GM21381 (cell line): ENCODE measurements at regions not wholly inside any gene's neighbourhood (a gene's known extent, or its start where the extent isn't known, plus 50 kb on each side); places are given as distances from the start of the nearest gene placed in this dataset.
"Not testable (repeated sequence)": the region's sequence is repeated elsewhere in the genome, so short reads cannot be mapped to it uniquely, and the experiment has no call there.

Experiments used
- ATAC-seq: cut with Tn5 transposase; IDR thresholded peaks from one replicate; pipeline ENCODE4 v1.9.1; 2021; ENCODE audit warnings: mild to moderate bottlenecking, moderate library complexity; ENCODE audit not compliant: unreplicated experiment

DNA sequence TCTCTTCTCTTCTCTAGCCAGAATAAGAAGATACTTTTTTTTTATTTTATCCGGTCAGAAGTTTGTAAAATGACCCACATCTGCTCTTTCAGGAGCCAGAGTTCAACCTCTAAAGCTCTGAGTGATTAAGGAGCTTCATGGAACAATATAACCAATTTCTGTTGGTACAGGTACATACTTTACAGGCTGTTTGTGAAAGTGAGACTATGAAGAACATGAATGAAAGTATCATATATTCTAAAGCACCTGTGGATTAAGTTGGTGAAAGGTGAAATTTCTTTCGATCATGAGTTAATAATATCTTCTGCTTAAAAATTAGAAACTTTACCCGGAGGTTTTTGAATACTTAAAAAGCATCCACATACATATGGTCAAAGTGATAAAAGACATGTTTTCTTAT is 65.2 kb downstream of the DMRT2 start:
- ATAC-seq = no peak

DNA sequence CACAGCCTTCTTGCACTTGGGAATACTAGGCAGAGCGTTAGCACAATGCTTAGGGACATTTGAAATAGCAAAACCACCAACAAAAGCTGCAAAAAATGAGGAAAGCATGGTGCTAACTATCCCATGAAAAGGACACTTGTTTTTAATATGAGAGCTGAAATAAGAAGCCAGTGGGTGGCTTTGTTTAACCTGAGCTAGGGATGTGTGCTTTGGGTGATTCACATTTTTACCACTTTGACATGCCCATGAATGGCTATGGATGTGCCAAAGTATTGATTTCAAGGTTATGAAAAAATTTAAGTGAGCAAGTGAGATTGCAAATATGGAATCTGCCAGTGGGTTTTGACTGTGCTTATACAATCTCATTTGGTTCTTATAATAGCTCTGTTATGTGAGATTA is 67.3 kb downstream of the DMRT2 start:
- ATAC-seq = no peak

DNA sequence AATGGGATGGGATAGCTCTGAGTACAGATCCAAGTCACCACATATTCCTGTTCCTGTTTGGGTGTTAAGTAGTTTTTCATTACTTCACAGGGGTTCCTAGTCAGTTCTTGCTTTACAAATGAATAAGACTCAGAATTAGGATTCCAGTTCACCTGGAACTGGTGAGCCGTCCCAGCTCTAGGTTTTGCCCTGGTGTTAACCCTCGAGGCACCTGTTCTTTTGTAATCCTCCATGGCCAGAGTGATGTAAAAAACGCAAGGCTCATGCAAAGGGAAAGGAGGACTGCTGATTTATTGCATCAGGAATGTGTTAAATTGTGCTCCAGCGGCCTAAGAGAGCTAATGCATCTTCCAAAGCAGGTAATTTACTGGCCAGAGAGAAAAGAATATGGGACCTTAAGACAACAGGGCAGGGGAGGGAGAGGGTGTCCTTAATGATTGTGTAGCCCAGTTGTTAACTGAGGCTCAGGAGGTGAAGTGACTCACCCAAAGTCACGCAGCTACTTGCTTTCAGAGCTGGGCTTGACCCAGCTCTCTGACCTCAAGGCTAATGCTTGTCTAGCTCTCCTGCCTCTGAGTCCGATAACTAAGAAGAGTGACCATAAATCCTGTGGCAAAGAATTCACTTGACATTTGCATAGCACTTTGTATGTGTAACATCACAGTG is 70.5 kb downstream of the DMRT2 start:
- ATAC-seq = no peak

DNA sequence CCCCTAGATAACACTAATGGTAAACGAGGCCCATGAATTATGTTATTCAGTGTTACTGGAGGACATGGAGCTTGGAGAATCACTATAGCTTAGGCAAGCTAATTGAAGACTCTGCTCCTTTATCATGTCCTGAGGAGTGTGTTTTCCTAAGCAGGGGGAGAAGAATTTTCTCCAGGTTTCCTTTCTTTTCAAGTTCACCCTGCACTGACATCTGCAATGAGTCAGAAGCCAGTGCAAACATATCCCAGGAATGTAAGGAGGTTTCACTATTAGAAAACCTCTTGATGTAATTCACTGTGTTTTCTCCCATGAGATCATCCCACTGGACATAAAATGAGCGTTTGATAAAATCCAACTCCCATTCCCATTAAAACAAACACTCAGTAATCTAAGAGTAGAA is 75.6 kb downstream of the DMRT2 start:
- no peak for ATAC-seq

DNA sequence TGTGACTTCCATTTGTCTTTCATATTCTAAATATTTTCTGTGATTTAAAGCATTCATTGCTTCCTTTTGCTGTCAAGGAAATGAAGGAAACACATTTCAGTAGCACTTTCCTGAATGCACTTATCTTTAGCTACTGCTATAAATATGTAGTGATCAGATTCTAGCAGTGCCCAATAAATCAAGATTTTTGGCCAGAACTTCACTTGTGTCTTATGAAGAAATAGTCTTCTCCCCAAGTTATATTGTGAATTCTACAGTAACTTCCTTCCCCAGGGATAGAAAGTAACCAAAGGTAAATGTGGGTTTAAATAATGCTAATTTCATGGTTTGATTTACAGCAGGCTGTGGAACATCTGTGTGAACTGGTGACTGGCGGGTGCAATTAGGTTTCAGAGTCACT is 77.9 kb downstream of the DMRT2 start:
- ATAC-seq = no peak

DNA sequence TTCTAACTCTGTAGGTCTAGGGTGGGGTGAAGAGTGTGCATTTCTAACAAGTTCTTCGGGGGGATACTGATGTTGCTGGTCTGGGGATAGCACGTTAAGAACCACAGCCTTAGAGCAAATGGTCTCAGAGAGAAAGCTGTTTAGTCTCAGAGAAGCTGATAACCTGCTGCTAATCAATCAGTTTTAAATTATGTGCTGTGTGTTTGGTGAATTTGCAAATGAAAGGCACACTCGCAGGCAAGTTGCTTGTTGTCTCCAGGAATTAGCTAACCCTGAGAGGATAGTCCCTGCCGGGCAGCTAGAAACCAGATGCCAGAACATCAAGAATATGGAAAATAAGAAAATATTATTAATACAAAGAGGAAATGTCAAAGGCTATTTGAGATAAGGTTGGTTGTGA is 79.2 kb downstream of the DMRT2 start:
- no peak for ATAC-seq

DNA sequence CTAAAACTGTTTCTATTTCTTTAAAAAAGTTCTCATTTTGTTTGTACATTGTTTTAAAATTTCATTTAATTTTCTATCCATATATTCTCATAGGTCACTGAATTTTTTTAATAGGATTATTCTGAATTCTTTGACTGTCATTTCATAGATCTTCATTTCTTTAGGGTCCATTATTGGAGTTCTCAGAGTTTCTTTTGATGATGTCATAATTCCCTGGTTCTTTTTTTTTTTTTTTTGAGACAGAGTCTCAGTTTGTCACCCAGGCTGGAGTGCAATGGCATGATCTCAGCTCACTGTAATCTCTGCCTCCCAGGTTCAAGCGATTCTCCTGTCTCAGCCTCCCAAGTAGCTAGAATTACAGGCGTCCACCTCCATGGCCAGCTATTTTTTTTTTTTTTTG is 89.9 kb downstream of the DMRT2 start:
- ATAC-seq = no peak

DNA sequence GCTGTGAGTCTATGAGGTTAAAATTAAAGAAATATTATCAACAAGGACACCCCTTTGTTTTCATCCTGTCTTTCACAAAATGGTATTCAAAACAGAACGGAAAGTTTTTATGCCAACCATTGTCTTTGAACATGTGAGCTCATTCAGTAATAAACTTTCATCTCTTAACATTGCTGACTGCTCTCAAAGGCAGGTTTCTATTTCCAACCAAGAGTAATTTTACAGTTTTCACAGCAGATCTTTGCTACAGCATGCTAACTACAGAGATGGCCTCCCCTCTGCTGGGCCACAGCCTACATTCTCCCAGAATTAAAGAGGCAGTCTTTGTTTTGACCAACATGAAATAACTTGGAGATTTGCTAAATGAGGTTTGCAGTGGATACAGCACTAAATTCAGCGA is 101.5 kb downstream of the DMRT2 start:
- ATAC-seq = no peak

DNA sequence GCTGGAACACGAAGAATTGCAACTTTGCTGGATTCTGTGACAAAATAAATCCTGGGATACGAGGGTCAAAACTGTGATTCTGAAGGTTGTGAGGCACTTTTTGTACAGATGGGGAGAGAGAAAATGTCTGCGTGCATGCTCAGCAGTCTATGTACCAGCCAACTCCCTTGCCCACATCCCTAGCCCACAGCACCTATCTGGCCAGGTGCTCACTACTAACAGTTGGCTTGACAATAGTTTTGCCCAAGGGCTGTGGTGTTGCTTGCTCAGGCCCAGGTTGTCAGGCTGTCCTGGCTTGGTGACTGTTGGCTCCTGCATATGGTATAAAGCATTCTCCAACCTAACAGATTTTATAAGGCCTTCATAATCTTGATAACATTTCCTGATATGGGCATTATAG is 102.0 kb downstream of the DMRT2 start:
- ATAC-seq = no peak

DNA sequence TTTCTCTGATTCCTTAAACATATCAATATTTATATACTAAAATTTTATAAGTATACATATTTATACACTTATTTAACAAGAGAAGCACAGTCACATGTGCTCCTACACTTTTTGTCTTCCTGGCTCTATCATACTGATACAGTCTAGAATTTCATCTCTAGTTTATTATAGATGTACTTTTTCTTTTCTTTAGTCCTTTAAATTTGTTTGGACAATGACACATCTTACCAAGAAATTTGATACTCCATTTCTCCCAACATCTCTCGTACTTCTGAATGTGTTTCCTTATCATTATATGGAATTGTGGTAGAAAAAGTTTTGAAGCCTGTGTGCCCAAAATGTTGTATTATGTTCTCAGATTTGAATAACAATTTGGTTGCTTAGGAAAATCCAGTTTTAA is 104.6 kb downstream of the DMRT2 start:
- ATAC-seq = no peak

DNA sequence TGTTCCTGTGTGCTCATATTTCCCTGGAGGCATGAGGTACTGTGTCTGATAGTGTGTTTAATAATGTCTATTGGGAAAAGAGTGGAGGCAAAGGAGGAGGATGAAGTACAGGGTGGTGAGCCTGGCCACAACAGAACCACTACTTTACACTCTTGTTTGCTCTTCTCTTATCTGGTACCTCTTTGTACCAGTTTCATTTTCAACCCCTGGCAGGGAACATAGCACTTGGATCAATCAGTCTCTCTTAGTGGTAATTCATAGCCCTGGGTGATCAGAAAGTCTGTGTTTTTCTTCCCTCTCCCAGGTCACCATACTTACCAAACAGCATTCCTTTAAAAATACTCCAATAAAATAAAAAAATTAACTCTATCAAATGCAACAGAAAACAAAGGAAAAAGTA is 105.4 kb downstream of the DMRT2 start:
- ATAC-seq = no peak

DNA sequence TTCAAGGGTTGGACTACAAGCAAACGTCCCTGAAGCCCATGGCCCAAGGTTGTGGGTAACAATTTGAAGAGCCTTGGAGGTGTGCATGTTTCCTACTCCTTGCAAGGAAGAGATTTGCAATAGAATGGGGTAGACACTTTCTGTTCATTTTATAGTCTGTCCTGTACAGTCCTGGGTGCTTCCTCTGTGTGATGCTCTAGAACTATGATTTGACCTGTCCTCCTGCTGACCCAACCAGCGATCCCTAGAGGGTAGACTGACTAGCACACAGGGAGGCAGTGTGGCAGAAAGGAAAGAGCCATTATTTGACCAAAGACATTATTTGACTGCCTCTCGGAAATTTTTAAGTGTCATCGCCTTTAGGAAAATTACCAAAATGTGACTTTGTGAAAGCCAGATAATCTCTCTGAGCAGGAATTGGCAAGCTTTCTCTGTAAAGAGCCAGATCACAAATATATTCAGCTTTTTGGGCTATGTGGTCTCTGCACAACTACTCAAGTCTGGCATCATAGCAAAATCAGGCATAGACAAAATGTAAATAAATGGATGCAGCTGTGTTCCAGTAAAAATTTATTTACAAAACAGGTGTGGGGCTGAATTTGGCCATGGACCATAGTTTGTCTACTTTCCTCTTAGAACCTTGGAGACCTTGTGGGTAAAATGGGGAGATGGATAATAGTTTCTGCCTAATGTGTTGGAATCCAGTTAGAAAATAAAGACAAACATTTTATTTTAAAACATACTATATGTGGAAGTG is 106.8 kb downstream of the DMRT2 start:
- ATAC-seq = no peak

DNA sequence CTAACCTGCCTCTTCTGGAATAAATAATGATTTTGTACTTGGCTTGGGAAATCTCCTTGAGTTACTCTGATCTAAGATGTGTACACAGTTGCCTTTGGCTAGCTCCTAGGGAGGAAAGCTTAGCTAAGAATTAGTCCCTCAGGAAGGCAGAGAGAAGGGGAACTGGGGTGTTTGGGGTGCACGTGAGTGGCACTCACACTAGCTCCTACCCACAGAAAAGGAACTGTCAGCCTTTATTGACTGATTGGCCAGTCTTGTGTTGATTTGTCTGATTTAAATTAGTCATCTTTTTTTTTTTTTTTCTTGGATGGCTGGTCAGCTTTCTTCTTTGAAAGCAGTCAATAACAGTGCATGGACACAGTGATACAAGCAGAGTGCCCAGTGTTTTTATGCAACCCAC is 107.7 kb downstream of the DMRT2 start:
- ATAC-seq = no peak

DNA sequence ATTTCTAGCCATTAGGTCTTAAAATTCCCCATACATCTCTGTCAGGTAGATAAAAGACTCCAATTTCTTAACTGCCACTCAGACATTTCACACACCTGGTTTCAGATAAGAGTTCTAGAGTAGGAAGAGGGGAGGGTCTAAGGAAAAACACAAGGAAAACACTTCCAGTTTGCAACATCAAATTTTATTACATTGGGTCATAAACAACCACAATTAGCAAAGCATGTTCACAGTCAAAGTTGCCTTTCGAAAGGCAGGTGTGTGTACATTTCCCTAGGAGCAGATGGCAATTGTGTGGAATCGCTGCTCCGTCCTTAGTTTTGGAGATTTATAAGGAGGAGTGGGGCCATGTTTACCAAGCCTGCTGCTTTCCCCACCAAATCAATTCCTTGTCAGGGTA is 120.8 kb downstream of the DMRT2 start:
- no peak for ATAC-seq

DNA sequence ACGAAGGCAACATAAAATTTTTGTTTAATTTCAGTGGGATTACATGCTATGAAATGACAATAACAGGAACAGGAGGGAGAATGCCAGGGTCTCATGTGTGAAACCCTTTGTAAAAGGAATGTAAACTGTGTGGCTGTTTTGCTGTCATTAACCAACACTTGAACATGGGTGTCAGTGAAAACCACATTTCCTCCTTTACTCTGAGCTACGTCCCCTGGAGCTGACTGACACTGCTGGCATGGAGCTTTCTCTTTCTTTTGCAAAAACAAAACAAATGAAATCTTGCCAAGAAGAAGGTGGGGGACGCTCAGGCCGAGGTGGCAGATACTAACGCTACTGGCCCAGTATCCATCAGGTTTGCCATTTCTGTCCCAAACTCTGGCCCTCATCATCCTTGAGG is 121.4 kb downstream of the DMRT2 start:
- no peak for ATAC-seq

DNA sequence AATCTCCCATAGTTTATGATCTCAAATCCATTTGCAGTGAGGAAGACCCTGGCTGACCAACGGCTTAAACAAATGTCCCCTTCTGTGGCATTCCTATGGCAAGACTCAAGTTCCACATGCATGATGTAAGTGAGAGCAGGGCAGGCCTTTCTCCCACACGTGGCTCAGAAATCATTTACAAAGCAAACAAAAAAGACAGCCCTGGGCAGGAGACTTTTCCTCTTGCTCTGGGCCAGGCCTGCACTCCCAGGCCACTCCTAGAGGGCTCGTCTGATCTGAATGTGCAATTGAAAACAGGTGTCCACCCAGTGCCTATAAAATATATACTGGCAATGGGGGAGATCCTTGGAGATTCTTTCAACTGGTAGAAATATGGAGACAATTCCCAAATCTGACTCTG is 123.1 kb downstream of the DMRT2 start:
- ATAC-seq = no peak

DNA sequence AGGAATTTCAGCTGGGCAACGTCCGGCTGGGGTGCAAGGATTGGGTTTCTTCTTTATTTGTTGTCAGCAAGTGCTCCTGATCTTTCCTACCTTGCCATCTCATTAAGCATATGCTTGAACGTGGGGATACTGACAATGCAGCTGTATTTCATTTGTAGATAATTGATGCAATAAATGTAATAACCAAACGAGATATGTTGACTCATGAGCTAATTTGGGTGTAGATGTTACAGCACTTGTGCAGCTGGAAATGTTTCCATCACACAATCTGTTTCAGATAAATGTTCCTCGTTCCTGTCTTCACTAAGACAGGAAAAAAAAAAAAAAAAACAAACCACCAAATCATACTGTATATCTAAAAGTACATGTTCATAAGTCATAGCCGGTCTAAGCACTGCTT is 123.8 kb downstream of the DMRT2 start:
- ATAC-seq = no peak

DNA sequence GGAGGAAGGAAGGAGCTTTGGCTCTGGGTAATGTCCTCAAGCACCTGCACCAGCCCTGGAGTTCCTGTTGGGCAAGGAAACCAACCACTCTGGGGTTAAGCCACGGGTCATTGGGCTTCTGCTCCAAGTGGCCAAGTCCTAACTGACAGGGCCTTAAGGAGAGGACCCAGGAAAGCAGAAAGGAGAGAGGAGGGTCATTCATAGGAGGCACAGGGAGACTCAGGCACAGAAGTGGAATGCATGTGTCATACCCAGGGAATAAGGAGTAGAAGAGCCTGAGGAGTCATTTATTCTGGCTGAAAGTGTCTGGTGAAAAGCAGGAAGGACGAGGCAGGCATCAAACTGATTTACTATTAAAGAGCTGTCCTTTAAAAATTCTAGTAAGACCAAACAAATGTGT is 129.2 kb downstream of the DMRT2 start:
- no peak for ATAC-seq

DNA sequence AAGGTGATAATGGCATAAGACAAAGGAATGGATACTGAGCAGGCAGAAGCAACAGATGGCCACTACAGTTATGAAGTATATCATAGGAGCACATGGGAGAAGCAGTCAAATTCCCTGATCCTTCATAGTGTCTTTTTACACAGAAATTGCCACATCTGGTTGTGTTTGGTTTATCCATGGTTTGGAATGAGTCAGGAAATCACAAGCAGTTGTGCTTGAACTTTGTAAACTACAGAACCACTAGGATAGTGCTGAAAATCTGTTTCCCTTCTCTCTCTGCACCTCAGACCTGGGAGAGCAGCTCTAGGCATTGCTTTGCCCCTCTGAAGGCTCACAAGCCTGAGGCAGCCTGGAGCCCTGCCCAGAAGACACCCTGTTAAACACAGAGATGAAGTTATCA is 134.0 kb downstream of the DMRT2 start:
- no peak for ATAC-seq

DNA sequence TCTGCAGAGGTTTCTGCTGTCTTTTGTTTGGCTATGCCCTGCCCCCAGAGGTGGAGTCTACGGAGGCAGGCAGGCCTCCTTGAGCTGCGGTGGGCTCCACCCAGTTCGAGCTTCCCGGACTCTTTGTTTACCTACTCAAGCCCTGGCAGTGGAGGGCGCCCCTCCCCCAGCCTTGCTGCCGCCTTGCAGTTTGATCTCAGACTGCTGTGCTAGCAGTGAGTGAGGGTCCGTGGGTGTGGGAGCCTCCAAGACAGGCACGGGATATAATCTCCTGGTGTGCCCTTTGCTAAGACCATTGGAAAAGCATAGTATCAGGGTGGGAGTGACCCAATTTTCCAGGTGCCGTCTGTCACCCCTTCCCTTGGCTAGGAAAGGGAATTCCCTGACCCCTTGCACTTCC is 137.0 kb downstream of the DMRT2 start:
- not testable (repeated sequence) for ATAC-seq

DNA sequence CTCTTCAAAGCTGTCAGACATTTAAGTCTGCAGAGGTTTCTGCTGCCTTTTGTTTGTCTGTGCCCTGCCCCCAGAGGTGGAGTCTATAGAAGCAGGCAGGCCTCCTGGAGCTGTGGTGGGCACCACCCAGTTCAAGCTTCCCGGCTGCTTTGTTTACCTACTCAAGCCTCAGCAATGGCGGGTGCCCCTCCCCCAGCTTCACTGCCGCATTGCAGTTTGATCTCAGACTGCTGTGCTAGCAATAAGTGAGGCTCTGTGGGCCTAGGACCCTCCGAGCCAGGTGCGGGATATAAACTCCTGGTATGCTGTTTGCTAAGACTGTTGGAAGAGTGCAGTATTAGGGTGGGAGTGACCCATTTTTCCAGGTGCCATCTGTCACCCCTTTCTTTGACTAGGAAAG is 145.5 kb downstream of the DMRT2 start:
- ATAC-seq = not testable (repeated sequence)

DNA sequence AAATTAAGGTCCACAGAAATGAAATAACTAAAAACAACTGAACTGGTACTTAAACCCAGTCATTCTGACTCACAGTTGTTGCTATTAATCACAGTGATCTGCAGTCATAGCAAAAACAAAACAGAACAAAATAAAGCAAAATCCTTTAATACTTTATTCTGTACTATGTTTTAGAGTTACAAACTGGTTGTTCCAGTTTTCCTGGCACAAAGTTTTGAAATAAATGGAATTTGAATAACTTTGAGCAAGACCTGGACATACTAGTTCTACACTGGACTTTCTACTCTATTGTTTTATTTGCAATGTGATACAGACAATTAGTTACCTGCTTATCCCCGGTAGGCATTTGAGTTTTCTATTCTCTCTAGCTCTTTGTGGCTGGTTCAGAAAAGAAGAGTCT is 147.9 kb downstream of the DMRT2 start:
- ATAC-seq = no peak

DNA sequence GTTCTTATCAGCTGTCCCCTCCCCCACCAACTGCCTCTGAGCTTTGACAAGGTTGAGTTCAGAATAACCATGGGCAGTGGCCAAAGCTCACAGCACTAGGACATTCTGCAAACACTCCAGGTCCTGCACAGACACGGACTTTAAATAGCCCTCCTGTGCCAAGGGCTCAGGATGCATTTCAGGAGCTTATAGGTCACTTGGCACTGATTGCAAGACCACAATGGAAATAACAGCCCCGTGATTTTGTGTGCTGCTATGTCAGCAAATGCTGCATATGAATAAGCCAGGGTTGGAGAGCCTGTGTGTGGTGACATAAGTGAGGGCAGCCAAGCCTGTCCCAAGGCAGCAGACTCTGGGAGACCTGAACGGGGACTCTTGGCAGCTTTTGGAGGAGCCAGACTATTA is 150.7 kb downstream of the DMRT2 start:
- no peak for ATAC-seq
